ENCODE measurements at regions not wholly inside any gene's neighbourhood (a gene's known extent, or its start where the extent isn't known, plus 50 kb on each side); places are given as distances from the start of the nearest gene placed in this dataset.

- TF ChIP-seq MAX (IDR thresholded peaks at IDR 0.05; ENCODE audit: insufficient read depth, insufficient read length), result no peak
- TF ChIP-seq CTCF (IDR thresholded peaks at IDR 0.05; ENCODE audit: extremely low read depth in 1 of 2, insufficient read depth in 1 of 2, low read depth in 1 of 2, low read length in 2 of 2), result no peak
- no peak for TF ChIP-seq POLR2AphosphoS5 (IDR thresholded peaks at IDR 0.05; ENCODE audit: insufficient read depth, low read depth, low read length)
- no peak for TF ChIP-seq POLR2A (IDR thresholded peaks at IDR 0.05; ENCODE audit: low read depth, low read length)
- no peak for TF ChIP-seq JUN (IDR thresholded peaks at IDR 0.05; ENCODE audit: borderline replicate concordance, insufficient read depth, insufficient read length, low read depth)
- no peak for TF ChIP-seq MYC (IDR thresholded peaks at IDR 0.05; ENCODE audit: low read depth, low read length)
Measured at GRCh38 chr13:30009411-30009810, 159.0 kb upstream of the UBL3 start.
